RWPE2 (cell line): ENCODE measurements at regions not wholly inside any gene's neighbourhood (a gene's known extent, or its start where the extent isn't known, plus 50 kb on each side); places are given as distances from the start of the nearest gene placed in this dataset.

Source experiments
- ATAC-seq: fragments of 200-7000 bp; cut with Tn5 transposase; 3 replicates; pipeline ENCODE4 v1.9.1; 2021; ENCODE audit warnings: low read depth
- DNase-seq: peaks from one replicate; pipeline ENCODE4 v3.0.0-alpha.2; 2020; ENCODE audit warnings: low spot score
- H3K27ac ChIP-seq: fragments of 450-650 bp; 2 replicates; pipeline ENCODE4 v1.5.1; 2017; ENCODE audit warnings: mild to moderate bottlenecking; ENCODE audit not compliant: poor library complexity, severe bottlenecking
- H3K27me3 ChIP-seq: fragments of 250-450 bp; sonication (Bioruptor Pico); 2 replicates; pipeline ENCODE4 v1.5.1; 2021; ENCODE audit warnings: mild to moderate bottlenecking, moderate library complexity; ENCODE audit not compliant: insufficient read depth, poor library complexity, severe bottlenecking
- H3K36me3 ChIP-seq: fragments of 250-450 bp; sonication (Bioruptor Pico); 2 replicates; pipeline ENCODE4 v1.5.1; 2020; ENCODE audit warnings: low read depth, mild to moderate bottlenecking, moderate library complexity
- H3K4me1 ChIP-seq: fragments of 250-450 bp; sonication (Bioruptor Pico); 2 replicates; pipeline ENCODE4 v1.5.1; 2021; ENCODE audit warnings: mild to moderate bottlenecking, moderate library complexity; ENCODE audit not compliant: insufficient read depth, poor library complexity, severe bottlenecking
- H3K4me3 ChIP-seq: fragments of 250-450 bp; sonication (Bioruptor Pico); 2 replicates; pipeline ENCODE4 v1.5.1; 2021; ENCODE audit warnings: mild to moderate bottlenecking, moderate library complexity; ENCODE audit not compliant: severe bottlenecking
- H3K9me3 ChIP-seq: fragments of 250-450 bp; sonication (Bioruptor Pico); 2 replicates; pipeline ENCODE4 v1.5.1; 2021; ENCODE audit warnings: mild to moderate bottlenecking, moderate library complexity; ENCODE audit not compliant: severe bottlenecking
- TF ChIP-seq, protein P1 (sequence below): fragments of 450-650 bp; IDR thresholded peaks from one replicate; pipeline ENCODE4 v1.5.1; 2017; ENCODE audit warnings: mild to moderate bottlenecking, moderate library complexity; ENCODE audit not compliant: poor library complexity, severe bottlenecking

DNA sequence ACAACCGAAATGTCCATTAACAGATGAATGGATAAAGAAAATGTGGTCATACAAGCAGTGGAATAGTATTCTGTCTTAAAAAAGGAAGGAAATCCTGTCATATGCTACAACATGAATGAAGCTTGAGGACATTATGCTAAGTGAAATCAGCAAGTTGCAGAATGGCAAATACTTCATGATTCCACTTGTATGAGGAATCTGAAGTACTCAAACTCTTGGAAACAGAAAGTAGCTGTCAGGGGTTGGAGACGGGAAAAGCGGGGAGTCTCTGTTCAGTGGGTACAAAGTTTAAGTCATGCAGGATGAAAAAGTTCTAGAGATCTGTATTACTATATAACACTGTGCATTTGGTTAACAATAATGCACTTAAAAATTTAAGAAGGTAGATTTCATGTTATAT is 209.0 kb upstream of the SIX2 start:
- Histone ChIP-seq H3K9me3 (no peaks in the 10 kb centered on the region), H3K36me3 (no peaks in the 10 kb centered on the region), H3K4me1 (no peaks in the 10 kb centered on the region), H3K4me3 (no peak overlapping the region), H3K27ac (no peak overlapping the region), H3K27me3 (no peaks in the 10 kb centered on the region)
- DNase-seq (no peak), ATAC-seq (no peak)
- TF ChIP-seq, protein P1, sequence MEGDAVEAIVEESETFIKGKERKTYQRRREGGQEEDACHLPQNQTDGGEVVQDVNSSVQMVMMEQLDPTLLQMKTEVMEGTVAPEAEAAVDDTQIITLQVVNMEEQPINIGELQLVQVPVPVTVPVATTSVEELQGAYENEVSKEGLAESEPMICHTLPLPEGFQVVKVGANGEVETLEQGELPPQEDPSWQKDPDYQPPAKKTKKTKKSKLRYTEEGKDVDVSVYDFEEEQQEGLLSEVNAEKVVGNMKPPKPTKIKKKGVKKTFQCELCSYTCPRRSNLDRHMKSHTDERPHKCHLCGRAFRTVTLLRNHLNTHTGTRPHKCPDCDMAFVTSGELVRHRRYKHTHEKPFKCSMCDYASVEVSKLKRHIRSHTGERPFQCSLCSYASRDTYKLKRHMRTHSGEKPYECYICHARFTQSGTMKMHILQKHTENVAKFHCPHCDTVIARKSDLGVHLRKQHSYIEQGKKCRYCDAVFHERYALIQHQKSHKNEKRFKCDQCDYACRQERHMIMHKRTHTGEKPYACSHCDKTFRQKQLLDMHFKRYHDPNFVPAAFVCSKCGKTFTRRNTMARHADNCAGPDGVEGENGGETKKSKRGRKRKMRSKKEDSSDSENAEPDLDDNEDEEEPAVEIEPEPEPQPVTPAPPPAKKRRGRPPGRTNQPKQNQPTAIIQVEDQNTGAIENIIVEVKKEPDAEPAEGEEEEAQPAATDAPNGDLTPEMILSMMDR, result no peak

DNA sequence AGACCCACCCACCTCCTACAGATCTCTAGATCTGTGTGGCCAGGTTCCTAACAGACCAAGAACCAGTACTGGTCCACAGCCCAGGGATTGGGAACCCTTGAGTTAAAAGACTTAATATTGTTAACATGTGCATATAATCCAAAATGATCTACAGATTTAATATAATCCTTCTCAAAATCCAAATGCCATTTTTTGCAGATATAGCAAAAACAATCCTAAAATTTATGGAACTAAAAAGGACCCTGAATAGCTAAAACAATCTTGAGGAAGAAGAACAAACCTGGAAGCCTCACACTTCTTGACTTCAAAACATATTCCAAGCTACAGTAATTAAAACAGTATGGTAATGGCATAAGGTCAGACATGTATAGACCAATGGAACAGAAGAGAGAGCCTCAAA is 206.9 kb upstream of the SIX2 start:
- TF ChIP-seq, protein P1, result no peak
- DNase-seq (no peak), ATAC-seq (no peak)
- Histone ChIP-seq H3K9me3 (no peaks in the 10 kb centered on the region), H3K4me3 (no peak overlapping the region), H3K36me3 (no peaks in the 10 kb centered on the region), H3K27ac (no peak overlapping the region), H3K27me3 (no peaks in the 10 kb centered on the region), H3K4me1 (no peaks in the 10 kb centered on the region)

DNA sequence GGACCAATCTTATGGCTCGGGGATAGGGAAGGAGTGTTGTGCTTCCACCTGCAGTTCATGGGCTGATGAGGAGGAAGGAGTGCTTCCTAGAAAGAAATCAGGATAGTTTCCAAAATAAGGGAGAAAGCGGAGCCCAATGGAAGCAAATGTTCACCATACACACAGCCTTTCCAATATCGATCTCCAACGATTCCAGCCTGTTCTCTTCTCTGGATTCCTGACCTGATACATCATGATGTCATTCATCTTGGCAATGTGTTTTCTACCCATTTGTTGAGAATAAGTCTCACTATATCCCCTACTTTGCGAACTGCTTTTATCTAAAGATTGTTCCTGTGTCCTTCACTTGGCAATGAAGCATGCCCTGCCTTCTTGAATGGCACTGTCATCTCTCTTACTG is 205.3 kb upstream of the SIX2 start:
- TF ChIP-seq, protein P1, result no peak

DNA sequence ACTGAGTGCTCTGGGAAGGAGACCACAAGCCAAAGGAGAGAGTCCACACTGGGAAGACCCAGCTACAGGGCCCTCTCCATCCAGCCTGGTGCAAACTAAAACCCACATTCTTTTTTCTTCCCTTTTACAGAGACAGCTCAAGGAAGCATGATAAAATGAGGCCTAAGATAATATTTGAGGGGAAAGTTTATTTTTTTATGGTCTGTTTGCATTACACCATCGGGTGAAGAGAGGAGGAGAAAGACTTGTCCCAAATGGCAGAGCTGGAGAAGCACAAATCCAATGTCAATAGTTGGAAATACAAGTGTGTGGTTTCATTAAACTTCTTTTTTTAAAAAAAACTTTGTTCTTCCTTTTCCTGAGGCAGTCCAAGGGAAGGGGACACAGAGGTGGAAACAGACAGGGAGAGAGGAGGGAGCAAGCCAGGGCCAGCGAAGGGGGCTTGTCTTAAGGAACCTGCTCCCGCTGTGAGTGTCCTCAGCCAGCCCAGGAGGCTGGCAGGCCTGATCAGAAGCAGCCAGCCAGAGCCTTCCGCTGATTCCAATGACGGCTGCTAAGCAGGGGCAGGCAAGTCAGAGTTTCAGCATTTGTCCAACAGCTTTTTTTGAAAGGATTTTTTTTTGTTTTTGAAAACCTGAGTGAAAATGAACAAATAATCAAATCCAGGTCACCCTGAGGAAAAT is 203.8 kb upstream of the SIX2 start:
- H3K36me3 ChIP-seq, result no peaks in the 10 kb centered on the region
- H3K27me3 ChIP-seq, result no peaks in the 10 kb centered on the region
- H3K27ac ChIP-seq, result no peak overlapping the region
- no peaks in the 10 kb centered on the region for H3K9me3 ChIP-seq
- TF ChIP-seq, protein P1, result no peak
- H3K4me1 ChIP-seq, result no peaks in the 10 kb centered on the region
- DNase-seq (no peak), ATAC-seq (no peak)
- no peak overlapping the region for H3K4me3 ChIP-seq

More for the DNA sequence above, 205.3 kb upstream of the SIX2 start:
- no peak overlapping the region for H3K27ac ChIP-seq
- H3K9me3 ChIP-seq, result no peaks in the 10 kb centered on the region
- no peaks in the 10 kb centered on the region for H3K4me1 ChIP-seq
- no peak for ATAC-seq
- no peak for DNase-seq
- H3K4me3 ChIP-seq, result no peak overlapping the region
- no peaks in the 10 kb centered on the region for H3K27me3 ChIP-seq
- no peaks in the 10 kb centered on the region for H3K36me3 ChIP-seq

DNA sequence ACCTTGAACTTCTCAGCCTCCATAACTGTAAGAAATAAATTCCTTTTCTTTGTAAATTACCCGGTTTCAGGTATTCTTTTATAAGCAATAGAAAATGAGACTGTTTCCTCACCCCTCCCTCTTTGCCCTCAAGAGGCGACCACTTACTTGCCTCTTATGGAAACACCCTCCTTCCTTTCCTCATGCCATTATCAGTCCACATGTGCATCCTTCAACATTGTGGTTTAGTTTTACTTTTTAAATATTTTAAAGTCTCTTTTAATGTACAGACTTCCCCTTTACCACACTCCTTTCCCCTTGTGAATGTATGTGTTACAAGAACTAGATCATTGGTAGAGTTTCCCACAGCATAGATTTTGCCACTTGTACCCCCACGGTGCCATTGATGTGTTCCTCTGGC is 202.4 kb upstream of the SIX2 start:
- Histone ChIP-seq H3K4me1 (no peaks in the 10 kb centered on the region), H3K36me3 (no peaks in the 10 kb centered on the region), H3K9me3 (no peaks in the 10 kb centered on the region), H3K27ac (no peak overlapping the region), H3K4me3 (no peak overlapping the region), H3K27me3 (no peaks in the 10 kb centered on the region)
- TF ChIP-seq, protein P1, result no peak
- ATAC-seq (no peak), DNase-seq (no peak)
